Lung microvascular endothelial cell (primary cell): ENCODE measurements at regions not wholly inside any gene's neighbourhood (a gene's known extent, or its start where the extent isn't known, plus 50 kb on each side); places are given as distances from the start of the nearest gene placed in this dataset.
"Not testable (repeated sequence)": the region's sequence is repeated elsewhere in the genome, so short reads cannot be mapped to it uniquely, and the experiment has no call there.

Experiments used
- DNase-seq, 2 donors: peaks; one replicate each; pipeline versions ENCODE4 v3.0.0 to v3.0.0-alpha.2; 2010; ENCODE audit warnings: low read depth in 2 of 2

- DNase-seq, result not testable (repeated sequence)
Measured at GRCh38 chr6:11452106-11452505, 85.4 kb upstream of the TMEM170B start.

DNA sequence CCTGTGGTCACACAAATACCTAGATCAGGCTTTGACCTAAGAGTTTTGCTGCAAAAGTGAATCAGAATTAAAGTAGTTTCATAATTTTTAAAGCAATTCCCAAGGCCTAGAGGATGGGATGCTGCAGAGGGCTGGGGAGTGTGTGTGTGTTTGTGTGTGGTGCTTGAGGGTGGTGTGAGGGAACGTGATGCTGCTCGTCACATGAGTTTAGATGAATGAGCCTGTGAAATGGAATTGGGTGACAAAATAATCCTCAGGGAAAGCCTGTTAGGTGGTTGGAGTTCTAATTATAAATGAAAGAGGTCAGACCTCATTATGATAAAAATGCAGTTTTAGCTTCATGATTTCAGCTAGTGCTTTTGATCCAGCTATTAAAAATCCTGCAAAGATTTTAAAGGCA lies 87.5 kb upstream of the TMEM170B start:
- DNase-seq, result no peak

- no peak for DNase-seq
Measured at GRCh38 chr6:11449408-11449807, 88.1 kb upstream of the TMEM170B start.

- no peak for DNase-seq
Measured at GRCh38 chr6:11448038-11448437, 89.5 kb upstream of the TMEM170B start.

DNA sequence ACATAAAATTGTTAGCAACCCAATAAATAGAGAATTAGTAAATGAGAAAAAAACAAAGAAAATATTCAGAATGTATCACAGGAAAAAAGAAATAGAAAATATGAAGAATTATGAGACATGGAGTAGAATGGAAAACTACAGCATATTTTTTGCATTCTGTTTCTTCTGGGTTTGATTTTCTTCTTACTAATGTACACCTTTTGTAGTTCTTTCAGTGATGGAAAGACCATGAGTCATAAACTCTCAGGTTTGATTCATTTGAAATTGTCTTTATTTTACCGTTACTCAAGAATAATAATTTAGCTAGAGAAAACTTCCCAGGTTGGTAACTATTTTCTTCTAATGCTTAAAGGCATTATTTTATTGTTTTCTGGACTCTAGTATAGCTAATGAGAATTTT lies 90.3 kb upstream of the TMEM170B start:
- DNase-seq, result no peak

DNA sequence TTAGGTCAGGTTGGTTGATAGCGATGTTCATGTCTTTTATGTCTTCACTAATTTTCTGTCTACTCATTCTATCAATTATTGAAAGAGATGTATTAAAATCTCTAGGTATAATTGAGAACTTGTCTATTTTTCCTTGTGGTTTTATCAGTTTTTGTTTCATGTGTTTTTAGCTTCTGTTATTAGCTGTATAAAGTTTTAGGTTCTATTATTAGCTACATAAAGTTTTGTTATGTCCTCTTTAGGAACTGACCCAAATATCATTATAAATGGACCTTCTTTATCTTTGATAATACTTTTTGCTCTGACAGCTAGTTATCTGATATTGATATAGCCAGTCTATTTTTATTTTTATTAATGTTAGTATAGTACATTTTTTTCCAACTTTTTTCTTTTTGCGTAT lies 92.4 kb upstream of the TMEM170B start:
- DNase-seq, result no peak

GRCh38 chr6:11443125-11443524 lies 94.4 kb upstream of the TMEM170B start:
- not testable (repeated sequence) for DNase-seq

DNA sequence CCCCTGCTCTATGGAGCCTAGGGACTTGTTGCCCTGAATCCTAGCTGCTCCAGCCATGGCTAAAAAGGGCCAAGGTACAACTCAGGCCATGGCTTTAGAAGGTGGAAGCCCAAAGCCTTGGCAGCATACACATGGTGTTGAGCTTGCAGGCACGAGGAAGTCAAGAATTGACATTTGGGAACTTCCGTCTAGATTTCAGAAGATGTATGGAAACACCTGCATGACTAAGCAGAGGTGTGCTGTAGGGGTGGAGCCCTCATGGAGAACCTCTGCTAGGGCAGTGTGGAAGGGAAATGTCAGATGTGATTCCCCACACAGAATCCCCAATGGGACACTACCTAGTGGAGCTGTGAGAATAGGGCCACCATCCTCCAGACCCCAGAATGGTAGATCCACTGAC lies 95.1 kb upstream of the TMEM170B start:
- DNase-seq, result no peak

- no peak for DNase-seq
Measured at GRCh38 chr6:11439876-11440275, 97.7 kb upstream of the TMEM170B start.

- DNase-seq, result peak in 1 of 2 donors; percentile 97
Measured at GRCh38 chr6:11439017-11439420, 98.5 kb upstream of the TMEM170B start.

DNA sequence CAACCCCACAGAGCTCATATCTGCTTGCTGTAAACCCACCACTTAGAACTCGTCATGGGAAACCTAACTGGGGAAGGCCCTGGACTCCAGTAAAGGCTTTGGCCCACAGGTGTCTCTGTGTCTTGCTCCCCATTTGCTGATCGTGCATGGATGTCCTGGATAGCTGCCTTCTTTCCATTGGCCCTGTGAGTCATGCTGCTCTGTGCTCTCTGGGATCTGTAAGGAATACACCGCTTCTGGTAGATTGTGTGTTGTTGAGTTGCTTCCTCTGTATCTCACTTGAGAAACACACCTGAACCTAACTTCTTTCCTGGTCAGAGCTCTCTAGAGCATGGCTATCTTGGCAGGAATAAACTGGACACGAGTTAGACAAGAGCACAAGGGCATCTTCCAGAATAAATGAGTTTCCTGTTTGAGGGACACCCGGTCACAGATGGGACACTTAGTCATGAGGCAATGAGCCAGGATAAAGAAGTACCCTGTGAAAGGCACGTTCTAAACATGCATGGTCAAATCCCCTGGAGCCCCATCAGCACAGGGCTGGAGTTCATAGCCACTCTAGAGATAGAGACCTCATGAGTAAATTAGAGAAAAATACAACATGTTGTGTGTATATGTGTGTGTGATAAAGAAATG lies 99.6 kb upstream of the TMEM170B start:
- peak; percentile 89 to 91 for DNase-seq

DNA sequence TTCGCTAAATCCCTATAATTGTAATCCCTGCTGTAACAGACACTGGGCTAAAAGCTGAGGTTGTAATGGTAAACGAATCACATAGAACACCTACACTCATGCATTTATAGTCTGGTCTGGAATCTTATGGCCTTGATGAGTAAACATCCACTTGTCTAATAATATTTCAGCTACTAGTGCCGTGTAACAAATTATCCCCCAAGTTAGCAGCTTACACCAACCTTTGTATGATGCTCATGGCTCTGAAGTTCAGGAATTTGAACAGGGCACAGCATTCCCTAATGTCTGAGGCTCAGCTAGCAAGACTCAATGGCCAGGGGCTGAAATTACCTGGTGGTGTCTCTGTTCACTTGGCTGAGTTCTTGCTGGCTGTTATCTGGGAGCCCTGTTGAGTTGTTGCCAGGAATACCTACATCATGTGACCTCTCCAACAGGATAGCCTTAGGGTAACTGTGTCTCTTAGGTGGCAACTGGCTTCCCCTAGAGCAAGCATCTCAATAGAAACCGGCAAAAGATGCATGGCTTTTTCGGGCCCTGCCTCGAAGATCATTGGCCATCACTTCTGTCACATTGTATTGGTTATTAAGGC lies 100.9 kb upstream of the TMEM170B start:
- DNase-seq, result no peak

DNA sequence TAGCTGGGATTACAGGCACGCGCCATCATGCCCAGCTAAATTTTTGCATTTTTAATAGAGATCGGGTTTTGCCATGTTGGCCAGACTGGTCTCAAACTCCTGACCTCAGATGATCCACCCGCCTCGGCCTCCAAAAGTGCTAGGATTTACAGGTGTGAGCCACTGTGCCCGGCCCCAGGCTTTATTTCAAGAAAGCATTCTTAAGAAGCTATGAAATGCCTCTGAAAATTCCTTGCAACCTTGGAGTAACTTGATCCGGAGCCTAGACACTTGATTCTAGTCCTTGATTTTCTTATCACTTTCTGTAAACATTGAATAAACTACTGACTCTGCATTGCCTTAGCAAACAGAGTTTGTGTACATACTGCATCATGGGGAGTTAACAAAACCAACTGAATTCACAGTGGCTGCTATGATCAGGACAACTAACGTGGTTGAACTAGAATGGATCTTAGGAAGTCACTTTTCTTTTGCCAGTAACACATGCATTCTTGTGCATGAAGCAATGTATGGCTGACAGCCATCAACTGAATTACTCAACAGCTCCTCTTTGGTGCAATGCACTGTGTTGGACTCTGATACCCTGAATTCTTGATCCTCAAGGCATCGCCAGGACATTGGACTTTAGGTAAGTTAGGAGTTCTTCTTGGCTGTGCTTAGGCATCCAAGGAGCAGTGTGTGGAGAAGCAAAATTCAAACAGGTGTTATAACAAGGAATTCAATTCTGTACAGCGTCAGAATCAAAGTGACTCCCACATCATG lies 102.8 kb upstream of the TMEM170B start:
- DNase-seq, result no peak

DNA sequence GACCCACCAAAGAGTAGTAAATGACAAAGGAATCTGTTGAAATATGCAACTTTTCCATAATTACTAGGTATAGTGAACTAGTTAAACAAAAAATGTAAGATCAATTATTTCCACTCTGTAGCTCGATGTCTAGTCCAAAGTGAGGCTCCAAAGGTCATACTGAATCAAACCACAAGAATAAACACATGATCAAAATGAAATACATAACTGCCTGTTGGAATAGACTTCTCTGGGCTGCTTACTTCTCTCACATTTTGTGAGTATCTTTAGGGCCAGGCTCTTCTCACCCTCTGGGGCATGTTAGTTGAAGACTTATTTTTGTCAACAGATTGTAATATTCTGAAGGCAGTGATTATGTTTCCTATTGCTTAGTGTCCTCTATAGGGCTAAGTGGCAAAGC lies 103.7 kb upstream of the TMEM170B start:
- DNase-seq, result peak in 1 of 2 donors; percentile 32

GRCh38 chr6:11432713-11433450 lies 104.7 kb upstream of the TMEM170B start:
- DNase-seq, result peak; percentile 56 to 80

- no peak for DNase-seq
Measured at GRCh38 chr6:11432091-11432490, 105.5 kb upstream of the TMEM170B start.

- no peak for DNase-seq
Measured at GRCh38 chr6:11431455-11431937, 106.1 kb upstream of the TMEM170B start.

DNA sequence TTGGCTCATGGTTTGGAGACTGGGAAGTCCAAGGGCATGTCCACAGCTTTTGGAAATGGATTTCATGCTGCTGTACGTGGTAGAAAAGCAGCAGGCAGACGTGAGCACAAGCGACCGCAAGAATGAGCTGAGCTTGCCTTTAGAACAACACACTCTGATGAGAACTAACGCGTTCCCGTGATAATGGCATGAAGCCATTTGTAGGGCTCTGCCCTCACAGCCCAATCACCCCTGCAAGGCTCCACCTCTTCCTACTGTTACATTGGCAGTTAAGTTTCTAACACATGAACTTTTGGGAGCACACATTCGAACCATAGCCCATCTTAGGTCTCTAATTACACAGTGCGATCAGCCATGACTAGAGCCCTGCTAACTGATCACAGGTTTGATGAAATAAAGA lies 107.5 kb upstream of the TMEM170B start:
- DNase-seq, result no peak

DNA sequence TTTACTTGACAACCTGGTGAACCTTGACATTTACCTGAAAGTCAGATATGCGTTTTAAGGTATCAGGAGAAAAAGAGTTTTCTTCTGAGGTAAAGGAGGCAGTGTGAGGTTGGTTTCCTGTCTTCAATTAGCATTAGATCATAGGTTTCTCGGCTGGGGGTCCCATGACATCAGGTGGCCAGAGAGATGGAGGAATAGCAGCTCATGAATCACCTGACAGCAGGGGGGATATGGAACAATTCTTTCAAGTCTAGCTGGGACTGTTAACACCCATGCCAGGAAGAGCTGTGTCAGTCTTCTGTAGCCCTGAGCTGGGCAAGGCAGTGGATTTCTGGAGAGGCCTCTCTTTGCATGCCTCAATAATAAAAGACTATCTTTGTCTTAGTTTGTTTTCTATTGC lies 108.0 kb upstream of the TMEM170B start:
- peak in 1 of 2 donors; percentile 40 for DNase-seq

- DNase-seq, result peak; percentile 48 to 84
Measured at GRCh38 chr6:11428895-11429294, 108.7 kb upstream of the TMEM170B start.

GRCh38 chr6:11428371-11428770 lies 109.2 kb upstream of the TMEM170B start:
- peak in 1 of 2 donors; percentile 36 for DNase-seq

GRCh38 chr6:11427723-11428245 lies 109.8 kb upstream of the TMEM170B start:
- peak; percentile 78 to 91 for DNase-seq
